Right atrium auricular region (tissue), 2 donors: ENCODE measurements at regions not wholly inside any gene's neighbourhood (a gene's known extent, or its start where the extent isn't known, plus 50 kb on each side); places are given as distances from the start of the nearest gene placed in this dataset.

ENCODE experiments used
- DNase-seq: peaks from one replicate; pipeline ENCODE4 v3.0.0-alpha.2; 2019; ENCODE audit warnings: low spot score
- H3K27ac ChIP-seq, 2 donors: fragments of 200-600 bp; sonication (generic); 1 replicate in 1 of 2; 2 replicates in 1 of 2; pipeline ENCODE4 v1.5.1; 2016 to 2019
- H3K27me3 ChIP-seq, 2 donors: fragments of 200-600 bp; sonication (generic); one replicate each; pipeline versions ENCODE4 v1.5.1 to v1.6.0; 2017 to 2019
- H3K36me3 ChIP-seq: fragments of 200-600 bp; sonication (generic); one replicate; pipeline ENCODE4 v1.5.1; 2016
- H3K4me1 ChIP-seq, 2 donors: fragments of 200-600 bp; sonication (generic); one replicate each; pipeline versions ENCODE4 v1.5.1 to v1.6.0; 2017 to 2019
- H3K4me3 ChIP-seq, 2 donors: fragments of 200-600 bp; sonication (generic); 1 replicate in 1 of 2; 2 replicates in 1 of 2; pipeline ENCODE4 v1.5.1; 2017 to 2019; ENCODE audit warnings: mild to moderate bottlenecking in 1 of 2, moderate library complexity in 1 of 2
- H3K9me3 ChIP-seq, 2 donors: fragments of 200-600 bp; sonication (generic); one replicate each; pipeline ENCODE4 v1.5.1; 2019
- CTCF ChIP-seq, 2 donors: fragments of 200-600 bp; sonication (generic); IDR thresholded peaks; one replicate each; pipeline ENCODE4 v1.5.1; 2019; ENCODE audit warnings: antibody characterized with exemption in 2 of 2

DNA sequence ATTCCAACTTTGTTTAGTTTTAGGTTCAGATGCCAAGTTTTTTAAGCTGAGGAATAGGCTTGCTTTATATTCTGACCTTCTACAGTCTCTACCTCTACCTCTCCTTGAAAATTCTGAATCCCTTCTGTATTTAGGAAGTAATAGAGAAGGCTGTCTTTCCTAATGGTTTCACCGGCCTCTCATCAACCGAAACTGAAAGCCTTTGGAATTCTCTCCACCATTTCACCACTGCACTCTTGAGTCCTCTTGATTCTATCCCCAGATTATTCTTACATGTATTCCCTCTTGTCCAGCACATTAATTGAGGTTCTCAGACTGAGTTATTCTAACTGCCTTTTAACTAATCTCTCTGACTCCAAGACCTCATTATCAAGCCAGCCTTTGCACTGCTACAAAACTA lies 67.7 kb upstream of the PICALM start:
- no peaks in the 10 kb centered on the region for H3K9me3 ChIP-seq
- no peaks in the 10 kb centered on the region for H3K27me3 ChIP-seq
- no peaks in the 10 kb centered on the region for H3K36me3 ChIP-seq
- no peak overlapping the region for H3K4me3 ChIP-seq
- TF ChIP-seq CTCF (IDR thresholded peaks at IDR 0.05): no peak
- H3K4me1 ChIP-seq: peaks cover 0 to 5% of the 10 kb centered on the region in 2 donors
- DNase-seq: no peak
- H3K27ac ChIP-seq: no peak overlapping the region

- Histone ChIP-seq H3K27ac (no peak overlapping the region), H3K9me3 (no peaks in the 10 kb centered on the region), H3K27me3 (no peaks in the 10 kb centered on the region), H3K4me3 (no peak overlapping the region), H3K36me3 (no peaks in the 10 kb centered on the region), H3K4me1 (peaks cover 0 to 5% of the 10 kb centered on the region in 2 donors)
- DNase-seq: no peak
- no peak for TF ChIP-seq CTCF (IDR thresholded peaks at IDR 0.05)
Measured at GRCh38 chr11:86135319-86135714, 66.4 kb upstream of the PICALM start.

GRCh38 chr11:86134580-86135318 lies 65.9 kb upstream of the PICALM start:
- Histone ChIP-seq H3K4me1 (peaks cover 0 to 5% of the 10 kb centered on the region in 2 donors), H3K4me3 (no peak overlapping the region), H3K27me3 (no peaks in the 10 kb centered on the region), H3K9me3 (no peaks in the 10 kb centered on the region), H3K27ac (no peak overlapping the region), H3K36me3 (no peaks in the 10 kb centered on the region)
- no peak for TF ChIP-seq CTCF (IDR thresholded peaks at IDR 0.05)
- DNase-seq: no peak

DNA sequence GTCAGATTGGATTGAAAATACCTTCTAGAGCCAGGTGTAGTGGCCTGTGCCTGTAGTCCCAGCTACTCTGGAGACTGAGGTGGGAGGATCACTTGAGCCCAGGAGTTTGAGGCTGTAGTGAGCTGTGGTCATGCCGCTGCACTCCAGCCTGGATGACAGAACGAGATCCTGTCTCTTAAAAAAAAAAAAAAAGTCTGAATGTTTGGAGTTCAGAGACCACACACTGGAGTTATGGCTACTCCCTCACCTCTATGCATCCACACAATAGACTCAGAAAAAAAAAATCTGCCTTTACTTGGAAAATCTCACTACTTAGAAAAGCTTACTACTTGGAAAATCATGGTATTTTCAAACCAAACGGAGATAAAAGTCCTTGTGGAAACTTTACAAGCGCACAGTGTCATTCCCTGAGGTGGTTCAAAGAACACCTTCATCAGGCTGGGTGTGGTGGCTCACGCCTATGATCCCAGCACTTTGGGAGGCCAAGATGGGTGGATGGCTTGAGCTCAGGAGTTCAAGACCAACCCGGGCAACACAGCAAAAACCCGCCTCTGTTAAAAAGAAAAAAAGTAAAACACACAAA lies 63.9 kb upstream of the PICALM start:
- H3K4me3 ChIP-seq: no peak overlapping the region
- no peaks in the 10 kb centered on the region for H3K27me3 ChIP-seq
- no peaks in the 10 kb centered on the region for H3K9me3 ChIP-seq
- peaks cover 0 to 5% of the 10 kb centered on the region in 2 donors for H3K4me1 ChIP-seq
- no peak for DNase-seq
- H3K36me3 ChIP-seq: no peaks in the 10 kb centered on the region
- H3K27ac ChIP-seq: no peak overlapping the region
- no peak for TF ChIP-seq CTCF (IDR thresholded peaks at IDR 0.05)

- H3K9me3 ChIP-seq: no peaks in the 10 kb centered on the region
- H3K27ac ChIP-seq: no peak overlapping the region
- no peaks in the 10 kb centered on the region for H3K4me1 ChIP-seq
- no peak for DNase-seq
- no peak overlapping the region for H3K4me3 ChIP-seq
- no peaks in the 10 kb centered on the region for H3K36me3 ChIP-seq
- H3K27me3 ChIP-seq: no peaks in the 10 kb centered on the region
- no peak for TF ChIP-seq CTCF (IDR thresholded peaks at IDR 0.05)
Measured at GRCh38 chr11:86129740-86130540, 61.1 kb upstream of the PICALM start.
